Neutrophil (primary cell): ENCODE measurements at regions not wholly inside any gene's neighbourhood (a gene's known extent, or its start where the extent isn't known, plus 50 kb on each side); places are given as distances from the start of the nearest gene placed in this dataset.

ENCODE experiments used
- H3K27ac ChIP-seq: fragments of 200-600 bp; sonication (generic); 2 replicates; pipeline ENCODE4 v1.5.1; 2016; ENCODE audit warnings: mild to moderate bottlenecking, moderate library complexity
- H3K27me3 ChIP-seq: fragments of 200-600 bp; sonication (generic); 2 replicates; pipeline ENCODE4 v1.6.0; 2016; ENCODE audit warnings: mild to moderate bottlenecking
- H3K36me3 ChIP-seq: fragments of 200-600 bp; sonication (generic); 2 replicates; pipeline ENCODE4 v1.5.1; 2017
- H3K4me1 ChIP-seq, 2 experiments: fragments of 200-600 bp in 1 of 2; sonication (generic) in 1 of 2; 1 replicate in 1 of 2; 2 replicates in 1 of 2; pipeline versions ENCODE4 v1.5.1 to v1.6.1; 2013 to 2016; ENCODE audit warnings: low read depth in 1 of 2, low read length in 1 of 2, mild to moderate bottlenecking in 1 of 2, moderate library complexity in 1 of 2; ENCODE audit not compliant: control insufficient read depth in 1 of 2, insufficient read depth in 1 of 2
- H3K4me3 ChIP-seq, 2 experiments: fragments of 200-600 bp in 1 of 2; sonication (generic) in 1 of 2; 1 replicate in 1 of 2; 2 replicates in 1 of 2; pipeline ENCODE4 v1.5.1; 2013 to 2016; ENCODE audit warnings: low read depth in 1 of 2, low read length in 1 of 2, mild to moderate bottlenecking in 1 of 2, moderate library complexity in 1 of 2
- H3K9me3 ChIP-seq: fragments of 200-600 bp; sonication (generic); 2 replicates; pipeline ENCODE4 v1.5.1; 2016
- CTCF ChIP-seq: fragments of 200-600 bp; sonication (generic); IDR thresholded peaks from 2 replicates; pipeline ENCODE4 v1.5.1; 2016; ENCODE audit warnings: antibody characterized with exemption

- Histone ChIP-seq H3K4me3 (no peak overlapping the region), H3K9me3 (no peaks in the 10 kb centered on the region), H3K36me3 (no peaks in the 10 kb centered on the region), H3K4me1 (no peaks in the 10 kb centered on the region), H3K27me3 (no peaks in the 10 kb centered on the region), H3K27ac (no peak overlapping the region)
- no peak for TF ChIP-seq CTCF
Observed at GRCh38 chr12:90659060-90659459, 295.9 kb downstream of the CCER1 start.

- H3K4me3 ChIP-seq = no peak overlapping the region
- H3K4me1 ChIP-seq = no peaks in the 10 kb centered on the region
- H3K27ac ChIP-seq = no peak overlapping the region
- H3K27me3 ChIP-seq = no peaks in the 10 kb centered on the region
- no peak for TF ChIP-seq CTCF
- H3K36me3 ChIP-seq = no peaks in the 10 kb centered on the region
- no peaks in the 10 kb centered on the region for H3K9me3 ChIP-seq
Observed at GRCh38 chr12:90653040-90653439, 301.9 kb downstream of the CCER1 start.

- Histone ChIP-seq H3K4me3 (no peak overlapping the region), H3K9me3 (no peaks in the 10 kb centered on the region), H3K27ac (no peak overlapping the region), H3K4me1 (no peaks in the 10 kb centered on the region), H3K27me3 (no peaks in the 10 kb centered on the region), H3K36me3 (no peaks in the 10 kb centered on the region)
- no peak for TF ChIP-seq CTCF
Observed at GRCh38 chr12:90652280-90652679, 302.7 kb downstream of the CCER1 start.

- H3K27ac ChIP-seq = no peak overlapping the region
- H3K4me3 ChIP-seq = no peak overlapping the region
- H3K27me3 ChIP-seq = no peaks in the 10 kb centered on the region
- TF ChIP-seq CTCF = no peak
- H3K4me1 ChIP-seq = no peaks in the 10 kb centered on the region
- no peaks in the 10 kb centered on the region for H3K36me3 ChIP-seq
- no peaks in the 10 kb centered on the region for H3K9me3 ChIP-seq
Observed at GRCh38 chr12:90645181-90645580, 309.8 kb downstream of the CCER1 start.

- TF ChIP-seq CTCF = no peak
- Histone ChIP-seq H3K4me1 (no peaks in the 10 kb centered on the region), H3K4me3 (no peak overlapping the region), H3K9me3 (no peaks in the 10 kb centered on the region), H3K36me3 (no peaks in the 10 kb centered on the region), H3K27me3 (no peaks in the 10 kb centered on the region), H3K27ac (no peak overlapping the region)
Observed at GRCh38 chr12:90631591-90632212, 323.3 kb downstream of the CCER1 start.

GRCh38 chr12:90630006-90630405, 325.0 kb downstream of the CCER1 start:
- Histone ChIP-seq H3K27ac (no peak overlapping the region), H3K4me3 (no peak overlapping the region), H3K27me3 (no peaks in the 10 kb centered on the region), H3K9me3 (no peaks in the 10 kb centered on the region), H3K36me3 (no peaks in the 10 kb centered on the region), H3K4me1 (no peaks in the 10 kb centered on the region)
- TF ChIP-seq CTCF = no peak
